Activated CD4-positive, alpha-beta T cell treated with anti-CD3 and anti-CD28 coated beads for 36 hours (primary cell): ENCODE measurements at regions not wholly inside any gene's neighbourhood (a gene's known extent, or its start where the extent isn't known, plus 50 kb on each side); places are given as distances from the start of the nearest gene placed in this dataset.

Source experiments
- ATAC-seq: fragments of 200-7000 bp; cut with Tn5 transposase; one replicate; pipeline ENCODE4 v1.10.0; 2021; ENCODE audit warnings: mild to moderate bottlenecking, moderate library complexity
- CTCF ChIA-PET: fragments of 350-600 bp; sonication (Branson Sonifier 250); formaldehyde crosslinking; loops from one replicate; lab custom pipeline; 2021; ENCODE audit warnings: antibody characterized with exemption; lab: Charles Lee
- POLR2A ChIA-PET: fragments of 350-600 bp; sonication (Branson Sonifier 250); formaldehyde crosslinking; loops from one replicate; lab custom pipeline; 2021; ENCODE audit warnings: antibody characterized with exemption, inconsistent platforms; lab: Charles Lee
- DNase-seq: peaks from one replicate; pipeline ENCODE4 v3.0.0-alpha.2; 2020
- H3K27ac Mint-ChIP-seq: one replicate; pipeline ENCODE4 v1.8.0; 2021; ENCODE audit warnings: mixed read lengths
- H3K27me3 Mint-ChIP-seq: one replicate; pipeline ENCODE4 v1.8.0; 2021; ENCODE audit warnings: mixed read lengths
- H3K36me3 Mint-ChIP-seq: one replicate; pipeline ENCODE4 v1.8.0; 2021; ENCODE audit warnings: low read depth, mixed read lengths
- H3K4me1 Mint-ChIP-seq: one replicate; pipeline ENCODE4 v1.8.0; 2021; ENCODE audit warnings: mixed read lengths
- H3K4me3 Mint-ChIP-seq: one replicate; pipeline ENCODE4 v1.8.0; 2021; ENCODE audit warnings: mild to moderate bottlenecking, moderate library complexity, mixed read lengths
- H3K9me3 Mint-ChIP-seq: one replicate; pipeline ENCODE4 v1.8.0; 2021; ENCODE audit warnings: low read depth, mixed read lengths
- intact Hi-C, 2 experiments: fragments of 100-400 bp; cut with DNase I in 1 of 2; cut with micrococcal nuclease in 1 of 2; formaldehyde crosslinking; loops; one replicate each; pipeline versions ENCODE4 v1.14.2 to v1.15.1; 2022 to 2024; cut with DNase I, micrococcal nuclease

DNA sequence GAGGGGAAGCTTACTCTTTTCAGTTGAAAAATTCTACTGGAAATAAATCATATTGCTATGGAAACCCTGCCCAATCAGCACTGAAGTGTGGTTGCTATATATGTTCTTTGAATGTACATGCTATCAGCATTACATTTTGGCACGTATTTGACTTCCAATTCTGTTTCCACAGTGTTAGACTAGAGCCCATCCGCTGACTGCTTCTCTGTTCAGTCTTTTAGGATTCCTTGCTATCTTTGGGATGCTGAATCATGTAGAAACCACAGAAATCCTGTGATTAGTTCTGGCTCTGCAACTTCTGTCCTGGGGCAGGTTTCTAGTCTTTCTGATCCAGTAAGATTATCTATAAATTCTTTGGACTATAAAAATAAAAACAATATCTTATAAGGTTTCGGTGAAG lies 128.2 kb upstream of the SLC7A14 start:
- H3K9me3 Mint-ChIP-seq: peaks cover 8% of the 10 kb centered on the region
- CTCF ChIA-PET: interaction anchor here (0.6 to 1.0 kb wide), 2 partner anchors 29 to 241 kb away, joined by 3 read pairs; no protein-coding TSS in a partner anchor
- intact Hi-C loops: no loop called here
- peaks cover 34% of the 10 kb centered on the region for H3K27me3 Mint-ChIP-seq
- ATAC-seq (no peak), DNase-seq (no peak)
- POLR2A ChIA-PET: interaction anchor here (0.6 kb wide), 1 partner anchor 10 kb away, joined by 3 read pairs; no protein-coding TSS in a partner anchor
- no peak overlapping the region for H3K4me3 Mint-ChIP-seq
- no peaks in the 10 kb centered on the region for H3K36me3 Mint-ChIP-seq
- H3K4me1 Mint-ChIP-seq: no peaks in the 10 kb centered on the region
- no peak overlapping the region for H3K27ac Mint-ChIP-seq

DNA sequence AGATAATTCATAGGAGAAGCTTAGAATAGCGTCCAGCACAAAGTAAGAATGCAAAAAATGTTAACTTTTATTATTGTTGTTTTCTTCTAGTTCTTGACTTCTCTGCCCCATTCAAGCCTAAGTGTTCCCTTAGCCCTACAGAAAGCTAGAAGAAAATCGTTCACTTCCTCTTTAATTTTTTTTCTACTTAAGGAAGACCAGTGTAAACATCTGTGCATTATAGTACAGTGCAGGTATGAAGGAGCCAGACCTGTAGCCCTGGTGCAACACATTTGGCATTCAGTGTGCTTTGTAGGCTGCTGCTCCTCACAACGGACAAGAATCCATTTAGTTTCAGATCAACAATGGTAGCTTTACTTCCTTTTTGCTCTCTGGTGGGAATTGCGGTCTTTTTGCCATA lies 127.8 kb upstream of the SLC7A14 start:
- no peak for ATAC-seq
- no peak for DNase-seq
- CTCF ChIA-PET: interaction anchor here (0.5 to 1.0 kb wide), 3 partner anchors 196 to 1340 kb away, joined by 3 to 4 read pairs (median 3); no protein-coding TSS in a partner anchor

DNA sequence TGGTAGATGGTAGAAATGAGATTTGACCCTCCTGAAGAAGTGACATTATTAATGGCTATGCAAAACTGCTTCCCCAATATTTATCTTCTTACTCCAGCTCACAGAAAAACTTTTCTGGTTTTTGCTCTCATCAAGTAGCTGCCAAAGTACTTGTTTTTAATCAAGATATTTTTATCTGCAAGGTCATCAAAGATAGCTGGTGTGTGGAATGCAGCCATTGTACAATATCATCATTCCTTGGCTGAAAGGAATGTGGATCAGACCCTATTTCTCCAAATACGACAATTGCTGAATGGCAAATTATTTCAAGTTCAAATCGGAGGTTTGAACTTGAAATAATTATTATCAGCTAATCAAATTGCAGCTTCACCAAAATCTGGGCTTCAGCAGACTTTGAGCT lies 126.9 kb upstream of the SLC7A14 start:
- no peaks in the 10 kb centered on the region for H3K4me1 Mint-ChIP-seq
- H3K9me3 Mint-ChIP-seq: peaks cover 2% of the 10 kb centered on the region
- intact Hi-C loops: no loop called here
- H3K27me3 Mint-ChIP-seq: peaks cover 30% of the 10 kb centered on the region
- no peak for ATAC-seq
- H3K27ac Mint-ChIP-seq: no peak overlapping the region
- no peak overlapping the region for H3K4me3 Mint-ChIP-seq
- POLR2A ChIA-PET: no interaction called here
- no peaks in the 10 kb centered on the region for H3K36me3 Mint-ChIP-seq
- CTCF ChIA-PET: interaction anchor here (0.6 to 1.0 kb wide), 3 partner anchors 9 to 338 kb away, joined by 3 read pairs; no protein-coding TSS in a partner anchor
- no peak for DNase-seq

More for the DNA sequence above, 127.8 kb upstream of the SLC7A14 start:
- Mint-ChIP-seq H3K4me1 (no peaks in the 10 kb centered on the region), H3K36me3 (no peaks in the 10 kb centered on the region), H3K27me3 (peaks cover 32% of the 10 kb centered on the region), H3K27ac (no peak overlapping the region), H3K9me3 (peaks cover 6% of the 10 kb centered on the region), H3K4me3 (no peak overlapping the region)
- POLR2A ChIA-PET: interaction anchor here (0.6 kb wide), 1 partner anchor 11 kb away, joined by 3 read pairs; no protein-coding TSS in a partner anchor
- intact Hi-C loops: no loop called here

DNA sequence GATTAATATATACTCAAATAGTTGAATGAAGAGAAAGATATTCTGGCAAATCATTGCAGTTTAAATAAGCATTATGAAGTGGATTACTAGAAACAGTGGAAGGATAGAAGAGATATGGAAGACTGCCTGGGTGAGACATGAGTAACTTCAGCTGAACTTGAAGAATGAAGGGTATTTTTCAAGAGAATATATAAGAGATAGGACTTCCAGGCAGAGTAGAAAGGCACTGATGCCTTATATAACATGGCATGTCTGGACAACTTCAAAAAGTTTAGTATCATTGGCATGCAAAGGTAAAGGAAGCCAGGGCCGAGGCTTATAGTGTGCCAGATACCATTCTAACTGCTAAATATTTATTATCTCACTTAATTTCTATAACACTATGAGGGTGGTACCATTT lies 126.5 kb upstream of the SLC7A14 start:
- CTCF ChIA-PET: interaction anchor here (1.0 to 1.4 kb wide), 2 partner anchors 10 to 99 kb away, joined by 3 read pairs; no protein-coding TSS in a partner anchor
- intact Hi-C loops: no loop called here
- H3K27me3 Mint-ChIP-seq: peaks cover 30% of the 10 kb centered on the region

DNA sequence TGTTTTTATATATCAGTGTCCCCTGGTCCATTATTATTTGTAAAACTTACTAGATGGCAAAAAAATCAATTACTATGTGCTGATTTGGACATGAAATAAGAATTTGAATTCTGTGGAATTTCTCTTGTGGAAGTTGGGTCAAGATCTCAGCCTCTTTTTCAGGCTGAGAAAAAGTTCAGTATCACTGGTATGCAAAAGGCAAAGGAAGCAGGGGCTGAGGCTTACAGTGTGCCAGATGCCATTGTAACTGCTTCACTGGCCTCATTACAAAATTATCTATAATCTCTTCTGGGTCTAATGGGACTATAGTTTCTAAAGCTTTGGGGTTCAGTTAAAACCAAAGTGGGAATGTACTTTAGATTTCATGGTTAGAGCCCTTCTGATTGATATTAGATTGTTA lies 125.9 kb upstream of the SLC7A14 start:
- intact Hi-C loops: no loop called here
- POLR2A ChIA-PET: no interaction called here

More for the DNA sequence above, 126.5 kb upstream of the SLC7A14 start:
- peaks cover 2% of the 10 kb centered on the region for H3K9me3 Mint-ChIP-seq
- no peaks in the 10 kb centered on the region for H3K4me1 Mint-ChIP-seq
- POLR2A ChIA-PET: no interaction called here
- ATAC-seq (no peak), DNase-seq (no peak)
- no peaks in the 10 kb centered on the region for H3K36me3 Mint-ChIP-seq
- H3K4me3 Mint-ChIP-seq: no peak overlapping the region
- no peak overlapping the region for H3K27ac Mint-ChIP-seq

DNA sequence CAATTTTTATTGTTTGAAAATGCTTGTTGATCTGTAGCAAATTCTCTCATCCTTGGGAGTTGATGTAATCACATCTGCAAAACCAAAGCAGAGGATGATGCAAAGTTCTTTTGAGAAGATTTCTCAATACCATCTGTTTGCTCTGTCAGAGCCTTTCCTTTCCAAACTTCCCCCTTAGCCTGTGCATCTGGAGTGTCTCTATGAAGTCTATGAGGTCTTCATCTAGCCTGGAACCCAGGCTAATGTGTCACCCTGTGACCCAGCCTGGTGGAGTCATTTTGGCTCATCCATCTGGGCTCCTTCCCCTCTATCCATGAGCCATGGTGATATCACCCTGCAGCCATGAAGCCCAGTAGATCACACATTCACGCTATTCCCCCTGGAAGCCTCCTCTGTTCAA lies 123.2 kb upstream of the SLC7A14 start:
- no peaks in the 10 kb centered on the region for H3K36me3 Mint-ChIP-seq
- peaks cover 2% of the 10 kb centered on the region for H3K9me3 Mint-ChIP-seq
- DNase-seq (no peak), ATAC-seq (no peak)
- no peak overlapping the region for H3K4me3 Mint-ChIP-seq
- H3K27ac Mint-ChIP-seq: no peak overlapping the region
- no peaks in the 10 kb centered on the region for H3K4me1 Mint-ChIP-seq
- POLR2A ChIA-PET: no interaction called here
- peaks cover 16% of the 10 kb centered on the region for H3K27me3 Mint-ChIP-seq
- CTCF ChIA-PET: interaction anchor here (0.9 kb wide), 1 partner anchor 119 kb away, joined by 3 read pairs; no protein-coding TSS in a partner anchor
- intact Hi-C loops: no loop called here

More for the DNA sequence above, 125.9 kb upstream of the SLC7A14 start:
- no peaks in the 10 kb centered on the region for H3K36me3 Mint-ChIP-seq
- ATAC-seq (no peak), DNase-seq (no peak)
- peaks cover 2% of the 10 kb centered on the region for H3K9me3 Mint-ChIP-seq
- no peak overlapping the region for H3K27ac Mint-ChIP-seq
- H3K4me3 Mint-ChIP-seq: no peak overlapping the region
- CTCF ChIA-PET: interaction anchor here (1.2 to 1.4 kb wide), 2 partner anchors 14 to 100 kb away, joined by 3 read pairs; no protein-coding TSS in a partner anchor
- no peaks in the 10 kb centered on the region for H3K4me1 Mint-ChIP-seq
- H3K27me3 Mint-ChIP-seq: peaks cover 26% of the 10 kb centered on the region

DNA sequence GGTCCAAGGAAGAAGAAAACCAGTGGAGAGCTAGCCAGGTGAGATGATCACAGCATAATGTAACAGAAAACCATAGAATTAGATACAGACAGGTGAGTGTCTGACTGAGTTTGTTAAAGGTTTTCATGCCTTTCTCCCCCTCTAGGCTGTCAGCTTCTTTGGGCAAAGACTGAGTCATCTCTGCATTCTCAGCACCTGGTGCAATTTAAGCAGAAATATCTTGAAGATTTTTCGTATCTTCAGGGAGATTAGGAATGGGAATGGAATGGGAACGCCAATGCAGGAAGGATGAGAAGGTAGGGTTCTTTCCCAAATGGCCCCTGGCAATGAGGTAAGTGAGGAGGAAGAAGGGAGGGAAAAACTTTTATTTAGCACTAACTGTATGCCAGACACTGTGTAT lies 122.0 kb upstream of the SLC7A14 start:
- intact Hi-C loops: no loop called here
- ChIA-PET POLR2A (no interaction called here), CTCF (interaction anchor here (0.6 kb wide), 1 partner anchor 905 kb away, joined by 3 read pairs; no protein-coding TSS in a partner anchor)
- Mint-ChIP-seq H3K27ac (no peak overlapping the region), H3K4me3 (no peak overlapping the region), H3K27me3 (peaks cover 16% of the 10 kb centered on the region), H3K9me3 (peaks cover 2% of the 10 kb centered on the region), H3K4me1 (no peaks in the 10 kb centered on the region), H3K36me3 (no peaks in the 10 kb centered on the region)
- ATAC-seq (no peak), DNase-seq (no peak)

DNA sequence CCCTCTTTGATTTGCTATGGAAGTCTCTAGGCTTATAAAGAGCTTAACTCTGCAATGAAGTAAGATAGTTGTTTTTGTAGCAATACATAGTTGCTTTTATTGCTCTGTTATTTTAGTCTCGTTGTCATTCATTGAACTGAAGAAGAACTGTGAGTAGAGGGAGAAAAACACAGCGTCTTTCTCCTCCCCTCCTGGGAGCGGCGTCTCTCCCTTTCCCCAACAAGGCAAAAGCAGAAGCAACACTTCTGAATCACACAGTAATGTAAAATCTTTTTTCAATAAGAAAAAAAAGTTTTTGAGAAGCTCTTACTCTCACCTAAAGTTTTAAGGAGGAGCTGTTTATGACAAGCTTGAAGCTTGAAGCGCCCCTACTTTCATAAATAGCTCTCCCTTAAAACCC lies 119.3 kb upstream of the SLC7A14 start:
- intact Hi-C loops: no loop called here
- H3K4me3 Mint-ChIP-seq: no peak overlapping the region
- H3K27ac Mint-ChIP-seq: no peak overlapping the region
- H3K27me3 Mint-ChIP-seq: peaks cover 11% of the 10 kb centered on the region
- DNase-seq: no peak
- ATAC-seq: no peak
- ChIA-PET CTCF (no interaction called here), POLR2A (interaction anchor here (0.7 kb wide), 1 partner anchor 352 kb away, joined by 11 read pairs; no protein-coding TSS in a partner anchor)
- peaks cover 2% of the 10 kb centered on the region for H3K9me3 Mint-ChIP-seq
- no peaks in the 10 kb centered on the region for H3K36me3 Mint-ChIP-seq
- H3K4me1 Mint-ChIP-seq: no peaks in the 10 kb centered on the region

DNA sequence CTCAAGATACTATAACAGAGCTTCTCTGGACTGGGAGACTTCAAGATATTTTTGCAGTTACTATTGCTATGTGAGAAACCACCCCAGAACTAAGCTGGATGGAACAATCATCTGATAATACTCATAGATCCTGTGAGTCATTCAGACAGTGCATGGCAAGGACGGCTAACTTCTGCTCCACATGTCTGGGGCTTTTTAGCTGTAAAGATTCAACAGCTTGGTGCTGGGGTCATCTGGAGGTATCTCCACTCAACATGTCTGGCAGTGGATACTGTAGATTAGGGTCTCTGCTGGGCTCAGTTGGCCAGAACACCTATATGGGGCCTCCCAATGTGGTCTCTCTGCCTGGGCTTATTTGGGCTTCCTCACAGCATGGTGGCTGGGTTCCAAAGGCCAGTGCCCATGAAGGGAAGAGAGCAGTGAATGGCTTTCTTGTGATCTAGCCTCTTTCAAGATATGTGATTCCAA lies 117.3 kb upstream of the SLC7A14 start:
- intact Hi-C loops: no loop called here
- Mint-ChIP-seq H3K4me3 (no peak overlapping the region), H3K27ac (no peak overlapping the region), H3K36me3 (no peaks in the 10 kb centered on the region), H3K4me1 (no peaks in the 10 kb centered on the region), H3K27me3 (peaks cover 5% of the 10 kb centered on the region), H3K9me3 (no peaks in the 10 kb centered on the region)
- POLR2A ChIA-PET: no interaction called here
- ATAC-seq (no peak), DNase-seq (no peak)
- CTCF ChIA-PET: no interaction called here

DNA sequence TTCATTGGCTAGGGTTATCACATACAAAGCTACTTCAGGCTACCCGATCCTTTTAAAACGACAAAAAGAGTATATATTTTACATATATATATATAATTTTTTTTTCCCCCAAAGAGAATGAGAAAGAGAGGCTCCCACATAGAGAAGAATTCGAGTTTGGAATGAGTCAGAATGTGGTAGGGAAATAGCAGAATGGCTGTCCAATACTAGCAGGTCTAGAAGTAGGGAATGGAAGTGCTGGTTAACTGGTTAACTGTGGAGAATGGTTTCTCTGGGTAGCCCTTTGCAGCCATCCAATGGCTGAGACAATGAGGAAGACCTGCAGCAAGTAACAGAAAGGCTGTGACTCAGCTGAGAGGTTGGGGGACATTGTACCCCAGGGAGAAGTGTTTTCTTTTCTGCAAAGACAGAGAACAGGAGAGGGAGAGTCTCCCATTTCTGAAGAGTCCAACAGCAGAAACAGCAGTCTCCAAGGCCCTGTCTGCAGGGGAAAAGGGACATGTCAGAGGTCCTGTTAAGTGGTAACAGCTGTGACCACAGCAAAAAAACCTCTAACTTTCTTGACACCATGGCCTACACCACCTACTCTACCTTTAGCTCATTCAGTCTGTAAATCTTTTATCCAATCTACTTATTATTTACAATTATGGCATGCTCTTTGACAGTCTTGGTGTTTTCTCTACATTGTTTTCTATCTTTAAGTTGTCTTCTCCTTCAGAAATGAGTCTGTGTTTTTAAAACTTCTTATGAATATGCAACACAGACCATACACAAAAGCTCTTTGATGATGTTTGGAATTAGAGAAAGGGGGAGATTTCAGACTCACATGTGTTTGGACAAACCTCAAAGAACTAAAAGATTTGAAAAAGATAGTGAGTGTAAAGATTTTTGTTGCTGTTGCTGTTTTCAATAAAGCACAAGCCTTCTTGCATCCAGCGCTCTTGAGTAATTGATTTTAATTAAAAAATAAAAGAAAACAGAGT lies 116.1 kb upstream of the SLC7A14 start:
- POLR2A ChIA-PET: no interaction called here
- H3K4me3 Mint-ChIP-seq: no peak overlapping the region
- peaks cover 3% of the 10 kb centered on the region for H3K4me1 Mint-ChIP-seq
- no peaks in the 10 kb centered on the region for H3K9me3 Mint-ChIP-seq
- H3K27me3 Mint-ChIP-seq: peaks cover 3% of the 10 kb centered on the region
- H3K27ac Mint-ChIP-seq: no peak overlapping the region
- DNase-seq: no peak
- no peaks in the 10 kb centered on the region for H3K36me3 Mint-ChIP-seq
- CTCF ChIA-PET: interaction anchor here (0.9 kb wide), 1 partner anchor 110 kb away, joined by 3 read pairs; no protein-coding TSS in a partner anchor
- no peak for ATAC-seq
- intact Hi-C loops: no loop called here

DNA sequence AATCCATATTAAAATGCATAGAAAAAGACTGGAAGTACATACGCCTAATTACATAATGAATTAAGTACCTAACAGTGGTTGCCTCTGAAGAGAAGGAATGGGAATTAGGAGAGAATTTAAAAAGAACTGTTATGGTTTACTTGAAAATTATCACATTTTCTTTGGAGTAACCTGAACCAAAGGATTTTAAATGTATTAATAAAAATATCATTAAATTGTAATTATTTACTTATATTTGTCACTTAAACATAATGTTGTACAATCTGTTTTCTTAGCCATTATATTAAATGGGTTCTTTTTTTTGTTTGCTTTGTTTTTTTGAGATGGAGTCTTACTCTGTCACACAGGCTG lies 114.2 kb upstream of the SLC7A14 start:
- peaks cover 2% of the 10 kb centered on the region for H3K27me3 Mint-ChIP-seq
- intact Hi-C loops: no loop called here
- ChIA-PET POLR2A (no interaction called here), CTCF (no interaction called here)
- no peaks in the 10 kb centered on the region for H3K9me3 Mint-ChIP-seq
- H3K4me3 Mint-ChIP-seq: no peak overlapping the region
- no peak for DNase-seq
- ATAC-seq: no peak
- no peak overlapping the region for H3K27ac Mint-ChIP-seq
- no peaks in the 10 kb centered on the region for H3K36me3 Mint-ChIP-seq
- H3K4me1 Mint-ChIP-seq: peaks cover 8% of the 10 kb centered on the region
